SHP77 (cell line): ENCODE measurements at regions not wholly inside any gene's neighbourhood (a gene's known extent, or its start where the extent isn't known, plus 50 kb on each side); places are given as distances from the start of the nearest gene placed in this dataset.
"Not testable (repeated sequence)": the region's sequence is repeated elsewhere in the genome, so short reads cannot be mapped to it uniquely, and the experiment has no call there.

Experiments
- DNase-seq, 2 experiments: peaks; one replicate each; lab custom pipeline; 2025; lab: John Stamatoyannopoulos, UW

GRCh38 chr4:82247629-82248028, 126.2 kb downstream of the HNRNPD start:
- no peak for DNase-seq

- no peak for DNase-seq
Measured at GRCh38 chr4:82247171-82247570, 126.6 kb downstream of the HNRNPD start.

DNA sequence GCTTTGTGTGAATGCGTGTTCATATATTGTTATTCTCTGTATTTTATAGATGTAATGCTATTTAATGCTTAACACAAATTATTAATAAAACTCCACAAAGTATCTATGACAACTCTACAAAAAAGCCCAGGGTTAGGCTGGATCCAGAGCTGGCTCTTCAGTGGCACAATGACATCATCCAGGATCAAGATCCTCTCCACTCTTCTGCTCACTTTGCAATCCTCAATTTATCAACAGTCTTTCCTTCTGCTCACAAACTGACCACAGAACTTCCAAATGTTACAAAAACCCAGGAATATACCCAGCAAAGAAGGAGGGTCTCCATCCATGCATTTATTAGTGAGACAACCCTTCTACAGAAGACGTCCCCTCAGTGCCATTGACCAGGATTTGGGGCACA, 132.3 kb downstream of the HNRNPD start:
- no peak for DNase-seq

DNA sequence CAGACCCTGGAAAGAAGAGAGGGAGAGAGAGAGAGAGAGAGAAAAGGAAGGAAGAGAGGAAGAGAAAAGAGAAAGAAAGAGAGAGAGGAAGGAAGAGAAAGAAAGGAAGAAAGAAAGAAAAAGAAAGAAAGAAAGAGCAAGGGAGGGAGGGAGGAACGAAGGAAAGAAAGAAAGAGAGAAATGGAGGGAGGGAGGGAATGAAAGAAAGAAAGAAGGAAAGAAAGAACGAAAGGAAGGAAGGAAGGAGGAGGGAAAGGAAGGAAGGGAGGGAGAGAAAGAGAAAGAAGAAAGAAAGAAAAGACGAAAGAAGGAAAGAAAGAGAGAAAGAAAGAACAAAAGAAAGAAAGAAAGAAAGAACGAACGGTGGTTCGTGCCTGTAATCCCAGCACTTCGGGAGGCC, 133.4 kb downstream of the HNRNPD start:
- DNase-seq: no peak

DNA sequence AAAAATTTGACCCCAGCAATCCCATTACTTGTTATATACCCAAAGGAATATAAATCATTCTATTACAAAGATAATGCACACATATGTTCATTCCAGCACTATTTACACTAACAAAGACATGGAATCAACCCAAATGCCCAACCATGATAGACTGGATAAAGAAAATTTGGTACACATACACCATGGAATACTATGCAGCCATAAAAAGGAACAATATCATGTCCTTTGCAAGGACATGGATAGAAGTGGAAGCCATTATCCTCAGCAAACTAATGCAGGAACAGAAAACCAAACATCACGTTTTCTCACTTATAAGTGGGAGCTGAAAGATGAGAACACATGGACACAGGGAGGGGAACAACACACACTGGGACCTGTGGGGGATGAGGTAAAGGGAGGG, 136.6 kb downstream of the HNRNPD start:
- DNase-seq: not testable (repeated sequence)

- DNase-seq: no peak
Measured at GRCh38 chr4:82235346-82235745, 138.4 kb downstream of the HNRNPD start.

DNA sequence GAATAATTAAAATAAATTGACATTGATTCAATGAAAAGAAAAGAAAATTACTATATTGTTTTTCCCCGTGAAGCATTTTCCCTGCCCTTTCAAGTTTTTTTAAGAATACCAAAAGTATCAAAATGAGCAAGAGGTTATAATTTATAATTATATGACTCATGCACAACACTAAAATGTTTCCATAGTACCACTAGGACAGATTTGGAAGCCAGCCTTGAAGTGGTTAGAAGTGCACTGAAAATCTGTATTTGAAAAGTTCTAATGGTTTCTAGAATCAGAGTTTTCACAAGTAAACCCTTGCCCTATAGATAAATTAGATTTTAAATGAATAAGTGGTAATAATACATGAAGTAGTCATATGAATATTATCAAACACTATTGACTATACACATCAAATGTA, 140.9 kb downstream of the HNRNPD start:
- DNase-seq: no peak

- DNase-seq: no peak
Measured at GRCh38 chr4:82231806-82232205, 142.0 kb downstream of the HNRNPD start.

DNA sequence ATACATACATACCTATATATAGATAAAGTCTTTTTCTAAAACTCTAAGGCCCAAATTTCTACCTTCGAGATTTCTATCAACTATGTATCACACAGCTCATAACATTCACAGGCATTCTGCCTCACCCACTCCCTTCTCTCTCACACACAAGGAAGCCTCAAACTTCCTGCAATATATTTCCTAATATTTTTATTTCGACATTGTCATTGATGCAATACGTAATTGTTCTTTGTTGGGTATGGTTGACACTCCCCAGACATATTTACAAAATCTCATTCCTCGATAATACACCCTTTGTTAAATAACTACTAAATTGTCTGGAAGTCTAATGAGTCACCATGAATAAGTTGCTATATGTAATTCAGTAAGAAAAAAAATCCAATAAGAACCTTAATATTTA, 143.5 kb downstream of the HNRNPD start:
- DNase-seq: no peak

DNA sequence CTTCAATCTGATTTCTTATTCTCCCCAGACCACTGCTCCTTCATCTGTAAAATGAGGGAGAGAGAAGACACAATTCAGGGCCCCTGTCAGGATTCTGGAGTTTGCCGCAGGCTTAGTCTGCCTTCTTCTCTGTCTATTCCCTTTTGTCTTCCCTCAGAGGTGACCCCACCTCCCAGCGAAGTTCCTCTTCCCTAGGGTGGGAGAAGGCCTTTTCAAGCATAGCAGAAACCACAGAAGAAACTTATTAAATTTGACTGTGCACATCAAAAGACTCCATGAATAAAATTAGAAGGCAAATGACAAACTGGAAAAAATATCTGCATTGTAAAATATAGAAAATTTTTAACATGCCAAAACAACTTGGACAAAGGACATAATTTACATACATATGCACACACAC, 148.8 kb downstream of the HNRNPD start:
- no peak for DNase-seq

GRCh38 chr4:82223715-82224114, 150.1 kb downstream of the HNRNPD start:
- DNase-seq: no peak

- no peak for DNase-seq
Measured at GRCh38 chr4:82219346-82219745, 154.4 kb downstream of the HNRNPD start.

DNA sequence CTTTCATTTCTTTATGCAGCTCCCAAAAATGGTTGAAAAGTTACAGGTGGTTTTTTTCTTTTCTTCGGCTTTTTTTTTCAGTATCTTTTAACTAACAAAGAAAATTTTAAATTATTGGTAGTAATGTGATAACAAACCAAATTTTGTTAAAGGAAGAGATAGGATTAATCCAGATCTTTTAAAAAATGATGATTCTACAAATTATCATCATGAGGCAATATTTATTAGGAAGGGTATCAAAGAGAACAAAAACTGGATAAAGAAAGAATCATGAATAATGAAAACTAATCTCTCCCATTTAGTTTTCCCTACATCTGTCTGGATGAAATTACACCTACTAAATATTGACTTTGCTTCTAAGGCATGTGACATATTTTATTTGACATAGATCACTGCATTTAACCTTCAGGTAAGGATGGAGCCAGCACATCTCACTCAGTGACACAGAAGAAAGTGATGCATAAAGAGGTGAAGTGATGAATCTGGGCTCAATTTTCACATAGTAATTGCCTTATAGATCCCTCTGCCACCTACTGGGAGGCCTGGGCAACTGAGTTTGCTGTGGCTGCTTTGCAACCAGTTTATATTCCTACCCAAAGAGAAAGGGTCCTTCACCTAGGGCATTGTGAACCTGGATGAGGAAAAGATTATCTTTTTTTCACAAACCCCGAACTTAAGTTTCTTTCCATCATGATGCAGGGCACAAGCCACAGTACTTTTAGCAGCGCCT, 155.6 kb downstream of the HNRNPD start:
- peak in 1 of 2 experiments; percentile 9 for DNase-seq

- no peak for DNase-seq
Measured at GRCh38 chr4:82216219-82216618, 157.6 kb downstream of the HNRNPD start.

DNA sequence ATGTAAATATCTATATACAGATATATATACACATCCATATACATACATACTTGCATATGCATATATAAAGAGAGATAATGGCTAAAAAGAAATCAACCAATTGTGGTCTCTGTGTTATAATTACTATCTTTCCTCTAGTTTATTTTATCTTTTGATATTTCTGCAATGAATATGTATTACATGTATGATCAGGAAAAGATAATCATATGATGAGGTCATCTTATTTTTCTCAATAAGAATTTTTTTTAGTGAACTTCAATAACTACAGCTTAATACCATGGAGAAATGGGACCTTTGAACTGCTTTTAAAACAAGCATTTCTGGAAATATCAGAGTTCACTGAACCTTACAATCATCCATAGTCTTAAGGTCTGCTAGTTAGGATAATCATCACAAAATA, 158.0 kb downstream of the HNRNPD start:
- DNase-seq: no peak

DNA sequence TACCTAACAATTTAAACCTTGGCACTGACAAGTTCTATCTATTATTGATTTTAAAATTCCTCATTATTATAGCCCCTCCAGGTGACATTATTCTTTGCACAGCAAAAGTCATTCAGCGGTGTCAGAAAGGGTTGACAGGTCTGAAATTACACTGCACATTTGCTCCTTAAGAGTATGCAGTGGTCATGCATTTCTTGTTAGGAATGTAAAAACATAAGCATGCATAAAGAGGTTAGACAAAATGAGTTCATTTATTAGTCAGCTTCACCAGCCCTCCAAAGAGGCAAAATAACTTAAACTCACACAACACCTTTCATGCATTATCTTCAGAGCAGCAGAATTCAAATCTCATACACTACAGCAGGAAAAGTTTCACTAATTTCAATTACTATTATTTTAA, 158.8 kb downstream of the HNRNPD start:
- no peak for DNase-seq

GRCh38 chr4:82213485-82214417, 160.0 kb downstream of the HNRNPD start:
- DNase-seq: no peak

- DNase-seq: peak; percentile 44 to 69
Measured at GRCh38 chr4:82201805-82202641, 171.8 kb downstream of the HNRNPD start.

- DNase-seq: peak; percentile 52 to 73
Measured at GRCh38 chr4:82201303-82201702, 172.5 kb downstream of the HNRNPD start.

GRCh38 chr4:82200046-82200445, 173.7 kb downstream of the HNRNPD start:
- DNase-seq: no peak

- no peak for DNase-seq
Measured at GRCh38 chr4:82194329-82194728, 179.5 kb downstream of the HNRNPD start.

GRCh38 chr4:82192017-82192673, 181.6 kb downstream of the HNRNPD start:
- no peak for DNase-seq
